ENCODE measurements at regions not wholly inside any gene's neighbourhood (a gene's known extent, or its start where the extent isn't known, plus 50 kb on each side); places are given as distances from the start of the nearest gene placed in this dataset.

GRCh38 chr12:24038211-24038997 lies 88.9 kb upstream of the SOX5 start:
- TF ChIP-seq POLR2A (IDR thresholded peaks at IDR 0.05; ENCODE audit: low read depth, low read length) (no peak), POLR2AphosphoS5 (IDR thresholded peaks at IDR 0.05; ENCODE audit: low read depth, low read length) (no peak), TAF1 (IDR thresholded peaks at IDR 0.05; ENCODE audit: borderline replicate concordance, low read depth, low read length) (no peak)

All from GM12892 (cell line).